ENCODE measurements at regions not wholly inside any gene's neighbourhood (a gene's known extent, or its start where the extent isn't known, plus 50 kb on each side); places are given as distances from the start of the nearest gene placed in this dataset.

GRCh38 chr1:194698908-194699318, 1512.5 kb upstream of the B3GALT2 start:
- TF ChIP-seq CTCF (IDR thresholded peaks at IDR 0.05) = no peak
- no peak for TF ChIP-seq ZFX (IDR thresholded peaks at IDR 0.05; ENCODE audit: borderline replicate concordance)

Measured in 22Rv1 (cell line).